Mammary epithelial cell (primary cell): ENCODE measurements at regions not wholly inside any gene's neighbourhood (a gene's known extent, or its start where the extent isn't known, plus 50 kb on each side); places are given as distances from the start of the nearest gene placed in this dataset.

Experiments used
- EZH2 ChIP-seq: IDR thresholded peaks from 2 replicates; pipeline ENCODE4 v1.6.1; 2012; ENCODE audit warnings: low read length, inconsistent platforms, borderline replicate concordance
- TF ChIP-seq, protein P1 (sequence below), 2 donors: IDR thresholded peaks in 1 of 2; conservative IDR thresholded peaks in 1 of 2; 2 replicates each; pipeline ENCODE4 v1.5.1; 2011 to 2012; ENCODE audit warnings: inconsistent platforms in 2 of 2, low read length in 2 of 2, mild to moderate bottlenecking in 2 of 2, control low read depth in 1 of 2, low read depth in 1 of 2; ENCODE audit not compliant: insufficient read depth in 1 of 2; ENCODE audit errors: extremely low read depth in 1 of 2

DNA sequence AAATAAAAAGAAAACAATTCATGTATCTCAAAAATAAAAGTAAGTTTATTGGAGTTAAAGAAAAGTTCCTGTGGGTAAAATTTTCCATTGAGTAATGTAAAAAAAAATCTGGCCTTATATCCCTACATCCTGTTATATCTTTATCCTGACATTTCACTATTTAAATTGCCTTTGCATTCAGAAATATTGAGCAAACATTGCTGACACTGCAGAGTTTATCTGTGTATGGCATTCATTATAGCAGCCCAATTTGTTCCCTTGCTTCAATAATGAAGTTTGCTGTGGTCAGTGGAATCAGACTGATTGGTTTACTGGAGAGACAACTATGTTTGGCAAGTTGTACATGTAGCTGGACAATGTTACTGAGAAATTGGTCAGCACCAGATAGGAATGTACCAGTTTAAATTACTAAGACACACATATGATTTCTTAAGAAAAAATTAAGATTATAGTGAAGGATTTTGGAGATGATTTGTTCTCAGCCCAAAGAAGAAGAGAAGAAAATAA lies 271.7 kb downstream of the ANKRD7 start:
- TF ChIP-seq, protein P1, sequence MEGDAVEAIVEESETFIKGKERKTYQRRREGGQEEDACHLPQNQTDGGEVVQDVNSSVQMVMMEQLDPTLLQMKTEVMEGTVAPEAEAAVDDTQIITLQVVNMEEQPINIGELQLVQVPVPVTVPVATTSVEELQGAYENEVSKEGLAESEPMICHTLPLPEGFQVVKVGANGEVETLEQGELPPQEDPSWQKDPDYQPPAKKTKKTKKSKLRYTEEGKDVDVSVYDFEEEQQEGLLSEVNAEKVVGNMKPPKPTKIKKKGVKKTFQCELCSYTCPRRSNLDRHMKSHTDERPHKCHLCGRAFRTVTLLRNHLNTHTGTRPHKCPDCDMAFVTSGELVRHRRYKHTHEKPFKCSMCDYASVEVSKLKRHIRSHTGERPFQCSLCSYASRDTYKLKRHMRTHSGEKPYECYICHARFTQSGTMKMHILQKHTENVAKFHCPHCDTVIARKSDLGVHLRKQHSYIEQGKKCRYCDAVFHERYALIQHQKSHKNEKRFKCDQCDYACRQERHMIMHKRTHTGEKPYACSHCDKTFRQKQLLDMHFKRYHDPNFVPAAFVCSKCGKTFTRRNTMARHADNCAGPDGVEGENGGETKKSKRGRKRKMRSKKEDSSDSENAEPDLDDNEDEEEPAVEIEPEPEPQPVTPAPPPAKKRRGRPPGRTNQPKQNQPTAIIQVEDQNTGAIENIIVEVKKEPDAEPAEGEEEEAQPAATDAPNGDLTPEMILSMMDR (conservative IDR thresholded peaks at IDR 0.05 in 1 of 2, IDR thresholded peaks at IDR 0.05 in 1 of 2; ENCODE audit: extremely low read depth in 1 of 2, insufficient read depth in 1 of 2, low read depth in 1 of 2, low read length in 2 of 2) = no peak
- TF ChIP-seq EZH2 = no peak
